C4-2B (cell line): ENCODE measurements at regions not wholly inside any gene's neighbourhood (a gene's known extent, or its start where the extent isn't known, plus 50 kb on each side); places are given as distances from the start of the nearest gene placed in this dataset.

ENCODE experiments used
- CTCF ChIP-seq: fragments of 450-650 bp; conservative IDR thresholded peaks from 2 replicates; pipeline ENCODE4 v1.5.1; 2017; ENCODE audit warnings: mild to moderate bottlenecking
- ZFX ChIP-seq: fragments of 450-650 bp; IDR thresholded peaks from 2 replicates; pipeline ENCODE4 v1.6.1; 2017

- TF ChIP-seq CTCF = no peak
- no peak for TF ChIP-seq ZFX
Measured at GRCh38 chr15:95737060-95737459, 593.4 kb upstream of the NR2F2 start.
